ENCODE measurements at regions not wholly inside any gene's neighbourhood (a gene's known extent, or its start where the extent isn't known, plus 50 kb on each side); places are given as distances from the start of the nearest gene placed in this dataset.

- no peak for DNase-seq (ENCODE audit: low read depth in 1 of 2, low spot score in 1 of 2)
- H3K9me3 ChIP-seq (ENCODE audit: low read depth) = no peaks in the 10 kb centered on the region
- no peak for TF ChIP-seq CTCF (IDR thresholded peaks at IDR 0.05; ENCODE audit: low read depth, low read length)
These were observed 321.6 kb downstream of the TFAP2A start for GRCh38 chr6:10093282-10093681.

GRCh38 chr6:10084111-10084986, 330.5 kb downstream of the TFAP2A start:
- H3K27me3 ChIP-seq = no peaks in the 10 kb centered on the region
- H3K4me3 ChIP-seq = no peak overlapping the region
- no peaks in the 10 kb centered on the region for H3K4me1 ChIP-seq (ENCODE audit: low read depth)
- H3K9me3 ChIP-seq (ENCODE audit: low read depth) = no peaks in the 10 kb centered on the region
- TF ChIP-seq CTCF (IDR thresholded peaks at IDR 0.05; ENCODE audit: low read depth, low read length) = no peak
- no peak for DNase-seq (ENCODE audit: low read depth in 1 of 2, low spot score in 1 of 2)
- H3K36me3 ChIP-seq = no peaks in the 10 kb centered on the region
- H3K27ac ChIP-seq = no peak overlapping the region

More at GRCh38 chr6:10093282-10093681, 321.6 kb downstream of the TFAP2A start:
- H3K36me3 ChIP-seq = no peaks in the 10 kb centered on the region
- no peaks in the 10 kb centered on the region for H3K4me1 ChIP-seq (ENCODE audit: low read depth)
- no peak overlapping the region for H3K4me3 ChIP-seq
- no peak overlapping the region for H3K27ac ChIP-seq
- no peaks in the 10 kb centered on the region for H3K27me3 ChIP-seq

GRCh38 chr6:10082385-10082784, 332.5 kb downstream of the TFAP2A start:
- H3K27me3 ChIP-seq = no peaks in the 10 kb centered on the region
- H3K4me3 ChIP-seq = no peak overlapping the region
- H3K27ac ChIP-seq = no peak overlapping the region
- H3K9me3 ChIP-seq (ENCODE audit: low read depth) = no peaks in the 10 kb centered on the region
- TF ChIP-seq CTCF (IDR thresholded peaks at IDR 0.05; ENCODE audit: low read depth, low read length) = no peak
- DNase-seq (ENCODE audit: low read depth in 1 of 2, low spot score in 1 of 2) = no peak
- no peaks in the 10 kb centered on the region for H3K4me1 ChIP-seq (ENCODE audit: low read depth)
- no peaks in the 10 kb centered on the region for H3K36me3 ChIP-seq

- TF ChIP-seq CTCF (IDR thresholded peaks at IDR 0.05; ENCODE audit: low read depth, low read length) = no peak
- H3K4me3 ChIP-seq = no peak overlapping the region
- H3K27me3 ChIP-seq = no peaks in the 10 kb centered on the region
- H3K4me1 ChIP-seq (ENCODE audit: low read depth) = no peaks in the 10 kb centered on the region
- H3K36me3 ChIP-seq = no peaks in the 10 kb centered on the region
- DNase-seq (ENCODE audit: low read depth in 1 of 2, low spot score in 1 of 2) = no peak
- H3K27ac ChIP-seq = no peak overlapping the region
- no peaks in the 10 kb centered on the region for H3K9me3 ChIP-seq (ENCODE audit: low read depth)
These were observed 332.9 kb downstream of the TFAP2A start for GRCh38 chr6:10081957-10082356.

- Histone ChIP-seq H3K36me3 (no peaks in the 10 kb centered on the region), H3K27me3 (no peaks in the 10 kb centered on the region), H3K27ac (no peak overlapping the region), H3K4me1 (ENCODE audit: low read depth) (no peaks in the 10 kb centered on the region), H3K9me3 (ENCODE audit: low read depth) (no peaks in the 10 kb centered on the region), H3K4me3 (no peak overlapping the region)
- no peak for TF ChIP-seq CTCF (IDR thresholded peaks at IDR 0.05; ENCODE audit: low read depth, low read length)
- no peak for DNase-seq (ENCODE audit: low read depth in 1 of 2, low spot score in 1 of 2)
These were observed 333.8 kb downstream of the TFAP2A start for GRCh38 chr6:10081075-10081474.
